GM23248 (cell line): ENCODE measurements at regions not wholly inside any gene's neighbourhood (a gene's known extent, or its start where the extent isn't known, plus 50 kb on each side); places are given as distances from the start of the nearest gene placed in this dataset.

ENCODE experiments used
- EZH2 ChIP-seq: fragments of 200-600 bp; sonication (generic); IDR thresholded peaks from 2 replicates; pipeline ENCODE4 v1.6.1; 2018; ENCODE audit warnings: antibody characterized with exemption, mild to moderate bottlenecking; ENCODE audit not compliant: insufficient read depth, poor library complexity, severe bottlenecking
- EZH2phosphoT487 ChIP-seq: fragments of 200-600 bp; sonication (generic); IDR thresholded peaks from 2 replicates; pipeline ENCODE4 v1.6.1; 2018; ENCODE audit warnings: antibody characterized with exemption, moderate library complexity, mild to moderate bottlenecking, low read depth; ENCODE audit not compliant: insufficient read depth

- TF ChIP-seq EZH2phosphoT487 (no peak), EZH2 (no peak)
These were observed 703.0 kb upstream of the ZNF385D start for GRCh38 chr3:22453906-22454535.
